Lung (tissue), 11 donors: ENCODE measurements at regions not wholly inside any gene's neighbourhood (a gene's known extent, or its start where the extent isn't known, plus 50 kb on each side); places are given as distances from the start of the nearest gene placed in this dataset.

Experiments
- ATAC-seq: fragments of 200-7000 bp; cut with Tn5 transposase; one replicate; pipeline ENCODE4 v1.9.1; 2020; ENCODE audit warnings: moderate number of reproducible peaks; ENCODE audit not compliant: insufficient read depth, low FRiP score
- DNase-seq, 3 donors: peaks; one replicate each; pipeline ENCODE4 v3.0.0-alpha.2; 2013 to 2017
- H3K27ac ChIP-seq, 2 donors: one replicate each; pipeline ENCODE4 v1.5.1; 2013; ENCODE audit warnings: mild to moderate bottlenecking in 2 of 2, moderate library complexity in 2 of 2, control low read depth in 1 of 2, inconsistent platforms in 1 of 2, low read depth in 1 of 2, low read length in 1 of 2
- H3K27me3 ChIP-seq, 3 donors: one replicate each; pipeline ENCODE4 v1.5.1; 2013; ENCODE audit warnings: low read length in 2 of 3; ENCODE audit not compliant: control insufficient read depth in 3 of 3, insufficient read depth in 3 of 3
- H3K36me3 ChIP-seq, 4 donors: one replicate each; pipeline ENCODE4 v1.5.1; 2013; ENCODE audit warnings: low read length in 4 of 4, mild to moderate bottlenecking in 1 of 4, moderate library complexity in 1 of 4; ENCODE audit not compliant: control insufficient read depth in 4 of 4, insufficient read depth in 4 of 4
- H3K4me1 ChIP-seq, 5 donors: one replicate each; pipeline ENCODE4 v1.5.1; 2013; ENCODE audit warnings: low read length in 5 of 5, mild to moderate bottlenecking in 2 of 5, moderate library complexity in 1 of 5; ENCODE audit not compliant: control insufficient read depth in 5 of 5, insufficient read depth in 5 of 5
- H3K4me3 ChIP-seq: one replicate; pipeline ENCODE4 v1.5.1; 2013; ENCODE audit warnings: mild to moderate bottlenecking, control low read depth, moderate library complexity
- H3K9ac ChIP-seq, 2 donors: one replicate each; pipeline ENCODE4 v1.5.1; 2013; ENCODE audit warnings: low read length in 2 of 2, control low read depth in 1 of 2; ENCODE audit not compliant: insufficient read depth in 1 of 2
- H3K9me3 ChIP-seq, 4 donors: one replicate each; pipeline ENCODE4 v1.5.1; 2013; ENCODE audit warnings: low read length in 3 of 4, mild to moderate bottlenecking in 1 of 4, moderate library complexity in 1 of 4; ENCODE audit not compliant: control insufficient read depth in 4 of 4, insufficient read depth in 3 of 4
- CTCF ChIP-seq: IDR thresholded peaks from 2 replicates; pipeline ENCODE4 v1.5.1; 2012; ENCODE audit warnings: mild to moderate bottlenecking; ENCODE audit errors: control extremely low read depth, extremely low read depth
- WGBS, 2 donors: extraction: QIAGEN DNeasy Blood & Tissue Kit; methylation state at CpG; one replicate each; pipeline ENCODE4 v1.1.7; 2013; 5-methylcytosine and 5-hydroxymethylcytosine counted together
- donor health status: control.
- donor health status: control.
- donor health status: Bipolar disorder and iron deficiency.
- donor health status: healthy.
- donor health status: DM: yes; HTN: yes; CAD: no.

GRCh38 chr9:111198936-111199335 is 131.1 kb downstream of the OR2K2 start:
- TF ChIP-seq CTCF, result no peak
- no peaks in the 10 kb centered on the region for H3K27me3 ChIP-seq
- H3K36me3 ChIP-seq, result no peaks in the 10 kb centered on the region
- DNase-seq (no peak), ATAC-seq (no peak)
- H3K4me1 ChIP-seq, result no peaks in the 10 kb centered on the region
- peaks cover 0 to 6% (median 5%) of the 10 kb centered on the region in 4 donors for H3K9me3 ChIP-seq
- H3K4me3 ChIP-seq, result no peak overlapping the region
- no peak overlapping the region for H3K9ac ChIP-seq
- no peak overlapping the region for H3K27ac ChIP-seq

GRCh38 chr9:111197256-111197655 is 132.8 kb downstream of the OR2K2 start:
- DNase-seq, result no peak
- no peaks in the 10 kb centered on the region for H3K4me1 ChIP-seq
- peaks cover 0 to 6% (median 2%) of the 10 kb centered on the region in 4 donors for H3K9me3 ChIP-seq
- H3K36me3 ChIP-seq, result no peaks in the 10 kb centered on the region
- no peak overlapping the region for H3K27ac ChIP-seq
- no peaks in the 10 kb centered on the region for H3K27me3 ChIP-seq
- ATAC-seq, result no peak
- H3K9ac ChIP-seq, result no peak overlapping the region
- TF ChIP-seq CTCF, result no peak
- no peak overlapping the region for H3K4me3 ChIP-seq

- H3K27me3 ChIP-seq, result no peaks in the 10 kb centered on the region
- no peak overlapping the region for H3K9ac ChIP-seq
- ATAC-seq, result no peak
- H3K36me3 ChIP-seq, result no peaks in the 10 kb centered on the region
- H3K9me3 ChIP-seq, result peaks cover 0 to 6% (median 2%) of the 10 kb centered on the region in 4 donors
- no peak overlapping the region for H3K27ac ChIP-seq
- WGBS, 2 donors, result 91 to 94% methylated on average over 4 of the region's 4 CpGs
- no peak for DNase-seq
- H3K4me1 ChIP-seq, result no peaks in the 10 kb centered on the region
- H3K4me3 ChIP-seq, result no peak overlapping the region
- TF ChIP-seq CTCF, result no peak
These were observed 134.3 kb downstream of the OR2K2 start for GRCh38 chr9:111195766-111196165.

- no peak for ATAC-seq
These were observed 136.9 kb downstream of the OR2K2 start for GRCh38 chr9:111193095-111193494.

More at GRCh38 chr9:111193095-111193494, 136.9 kb downstream of the OR2K2 start:
- no peak overlapping the region for H3K4me3 ChIP-seq
- no peaks in the 10 kb centered on the region for H3K27me3 ChIP-seq
- no peak for TF ChIP-seq CTCF
- DNase-seq, result no peak
- H3K36me3 ChIP-seq, result no peaks in the 10 kb centered on the region
- no peaks in the 10 kb centered on the region for H3K4me1 ChIP-seq
- no peak overlapping the region for H3K27ac ChIP-seq
- H3K9ac ChIP-seq, result no peak overlapping the region
- H3K9me3 ChIP-seq, result peaks cover 0 to 6% (median 0%) of the 10 kb centered on the region in 4 donors
